OCI-M2 (cell line): ENCODE measurements at regions not wholly inside any gene's neighbourhood (a gene's known extent, or its start where the extent isn't known, plus 50 kb on each side); places are given as distances from the start of the nearest gene placed in this dataset.
"Not testable (repeated sequence)": the region's sequence is repeated elsewhere in the genome, so short reads cannot be mapped to it uniquely, and the experiment has no call there.

Experiments used
- DNase-seq: peaks from one replicate; lab custom pipeline; 2025; ENCODE audit not compliant: unreplicated experiment; lab: John Stamatoyannopoulos, UW

- DNase-seq = no peak
Measured at GRCh38 chr3:163573324-163573723, 1505.0 kb downstream of the SI start.

GRCh38 chr3:163572856-163573255 lies 1505.4 kb downstream of the SI start:
- no peak for DNase-seq

GRCh38 chr3:163563485-163563884 lies 1514.8 kb downstream of the SI start:
- DNase-seq = no peak

GRCh38 chr3:163562625-163563024 lies 1515.7 kb downstream of the SI start:
- no peak for DNase-seq

GRCh38 chr3:163561151-163561550 lies 1517.1 kb downstream of the SI start:
- no peak for DNase-seq

- no peak for DNase-seq
Measured at GRCh38 chr3:163560459-163560858, 1517.8 kb downstream of the SI start.

GRCh38 chr3:163556813-163557523 lies 1521.3 kb downstream of the SI start:
- DNase-seq = no peak

- no peak for DNase-seq
Measured at GRCh38 chr3:163555918-163556317, 1522.4 kb downstream of the SI start.

GRCh38 chr3:163552659-163552966 lies 1525.7 kb downstream of the SI start:
- no peak for DNase-seq

GRCh38 chr3:163551915-163552658 lies 1526.2 kb downstream of the SI start:
- not testable (repeated sequence) for DNase-seq

- no peak for DNase-seq
Measured at GRCh38 chr3:163548015-163548414, 1530.3 kb downstream of the SI start.

GRCh38 chr3:163547014-163547685 lies 1531.1 kb downstream of the SI start:
- no peak for DNase-seq

- no peak for DNase-seq
Measured at GRCh38 chr3:163543662-163544061, 1534.6 kb downstream of the SI start.

- DNase-seq = no peak
Measured at GRCh38 chr3:163541629-163542028, 1536.7 kb downstream of the SI start.

- DNase-seq = no peak
Measured at GRCh38 chr3:163538387-163538786, 1539.9 kb downstream of the SI start.

- no peak for DNase-seq
Measured at GRCh38 chr3:163533381-163533780, 1544.9 kb downstream of the SI start.

- no peak for DNase-seq
Measured at GRCh38 chr3:163523375-163523774, 1554.9 kb downstream of the SI start.

GRCh38 chr3:163521261-163521660 lies 1557.0 kb downstream of the SI start:
- no peak for DNase-seq

- DNase-seq = no peak
Measured at GRCh38 chr3:163518065-163518464, 1560.2 kb downstream of the SI start.

- no peak for DNase-seq
Measured at GRCh38 chr3:163513149-163513657, 1565.1 kb downstream of the SI start.

- no peak for DNase-seq
Measured at GRCh38 chr3:163508206-163508605, 1570.1 kb downstream of the SI start.

- DNase-seq = no peak
Measured at GRCh38 chr3:163504974-163505373, 1573.3 kb downstream of the SI start.
